ENCODE measurements at regions not wholly inside any gene's neighbourhood (a gene's known extent, or its start where the extent isn't known, plus 50 kb on each side); places are given as distances from the start of the nearest gene placed in this dataset.

DNA sequence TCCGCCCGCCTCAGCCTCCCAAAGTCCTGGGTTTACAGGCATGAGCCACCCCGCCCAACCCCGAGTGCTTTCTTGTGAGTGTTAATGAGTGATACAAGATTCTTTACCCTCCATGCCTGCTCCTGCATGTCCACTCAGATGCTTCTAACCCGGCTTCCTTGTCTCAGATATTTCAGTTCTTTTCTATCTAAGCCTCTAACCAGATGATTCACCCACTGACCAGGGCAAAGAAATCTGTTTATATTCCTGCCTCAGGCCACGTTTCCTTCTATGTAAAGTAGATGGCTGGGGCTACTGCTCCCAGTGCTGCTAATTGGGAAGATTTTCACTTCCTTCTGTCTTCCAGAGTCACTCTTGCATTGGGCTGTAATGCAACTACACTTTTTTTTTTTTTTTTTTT lies 395.1 kb upstream of the ANKRD30A start:
- H2BK120ac ChIP-seq (replicated peaks; ENCODE audit: low read depth, low read length): no peak overlapping the region
- H3K56ac ChIP-seq (replicated peaks; ENCODE audit: insufficient read length, low read depth, low read length): no peak overlapping the region
- H2AK5ac ChIP-seq (ENCODE audit: low read depth, low read length): no peak overlapping the region
- no peaks in the 10 kb centered on the region; a peak in 1 of 7 replicates for H3K4me1 ChIP-seq (replicated peaks in 1 of 4; ENCODE audit: control insufficient read depth in 3 of 4, insufficient read depth in 4 of 4, low read length in 3 of 4)
- no peak overlapping the region for H3K4me3 ChIP-seq (ENCODE audit: extremely low read depth in 1 of 4, insufficient read depth in 2 of 4, low read depth in 3 of 4, low read length in 4 of 4)
- no peak overlapping the region for H3K4me2 ChIP-seq (ENCODE audit: insufficient read depth in 1 of 2, low read depth in 2 of 2, low read length in 2 of 2)
- no peak overlapping the region for H2BK5ac ChIP-seq (ENCODE audit: low read depth, low read length)
- no peaks in the 10 kb centered on the region for H4K20me1 ChIP-seq (replicated peaks in 1 of 2; ENCODE audit: control insufficient read depth in 1 of 2, insufficient read depth in 2 of 2, low read length in 2 of 2)
- H3K23ac ChIP-seq (ENCODE audit: insufficient read length): no peak overlapping the region
- no peak overlapping the region for H2BK15ac ChIP-seq (ENCODE audit: low read length)
- no peak overlapping the region for H4K5ac ChIP-seq (ENCODE audit: insufficient read length, low read depth, low read length)
- H3K14ac ChIP-seq (ENCODE audit: insufficient read length): no peak overlapping the region
- H2AFZ ChIP-seq (ENCODE audit: low read length): no peak overlapping the region
- no peaks in the 10 kb centered on the region for H3K79me1 ChIP-seq (ENCODE audit: low read depth, low read length)
- no peak overlapping the region for H4K91ac ChIP-seq (replicated peaks; ENCODE audit: insufficient read length, low read length)
- WGBS, 2 experiments (ENCODE audit: extremely low coverage in 1 of 2, insufficient coverage in 1 of 2, insufficient read length in 1 of 2, insufficient replicate concordance in 2 of 2, low coverage in 1 of 2, low lambda C conversion rate in 2 of 2, missing lambda C conversion rate in 1 of 2): 86% methylated on average over 6 of the region's 6 CpGs; no CpG with 5 or more reads in 1 of the 2 experiments
- H3K18ac ChIP-seq (ENCODE audit: extremely low read depth, low read length): no peak overlapping the region
- CTCF ChIA-PET (ENCODE audit: partially characterized antibody): no interaction called here
- no peaks in the 10 kb centered on the region for H3K27me3 ChIP-seq (replicated peaks in 1 of 4; ENCODE audit: control insufficient read depth in 3 of 4, extremely low read depth in 1 of 4, insufficient read depth in 3 of 4, low read length in 3 of 4)
- H3K9me3 ChIP-seq (ENCODE audit: insufficient read depth in 2 of 2, low read depth in 1 of 2, low read length in 1 of 2): no peaks in the 10 kb centered on the region; a peak in 1 of 4 replicates
- no peak overlapping the region for H3K9ac ChIP-seq (replicated peaks in 1 of 4; ENCODE audit: extremely low read depth in 1 of 4, low read depth in 3 of 4, low read length in 3 of 4)
- POLR2A ChIA-PET (ENCODE audit: partially characterized antibody): no interaction called here
- no peaks in the 10 kb centered on the region for H3K79me2 ChIP-seq (ENCODE audit: control insufficient read depth in 1 of 2, insufficient read depth in 2 of 2, low read length in 2 of 2)
- H2BK20ac ChIP-seq (ENCODE audit: low read length): no peak overlapping the region
- H4K8ac ChIP-seq (ENCODE audit: extremely low read depth, insufficient read depth, low read length): no peak overlapping the region
- FAIRE-seq: no peak
- no peak overlapping the region for H3K4ac ChIP-seq (replicated peaks; ENCODE audit: insufficient read length, low read depth, low read length)
- H2BK12ac ChIP-seq (ENCODE audit: low read depth, low read length): no peak overlapping the region
- H3K36me3 ChIP-seq (ENCODE audit: control insufficient read depth in 2 of 4, insufficient read depth in 4 of 4, low read length in 3 of 4): no peaks in the 10 kb centered on the region
- H3K23me2 ChIP-seq (ENCODE audit: low read depth, low read length): no peaks in the 10 kb centered on the region
- no peak overlapping the region for H3K27ac ChIP-seq (ENCODE audit: low read depth, low read length)
- no peak for DNase-seq (ENCODE audit: low read depth in 1 of 2, low spot score in 2 of 2)
- TF ChIP-seq TAF7 (optimal IDR thresholded peaks at IDR 0.05; ENCODE audit: borderline replicate concordance, low read depth, low read length): no peak
